ENCODE measurements at regions not wholly inside any gene's neighbourhood (a gene's known extent, or its start where the extent isn't known, plus 50 kb on each side); places are given as distances from the start of the nearest gene placed in this dataset.
"Not testable (repeated sequence)": the region's sequence is repeated elsewhere in the genome, so short reads cannot be mapped to it uniquely, and the experiment has no call there.

DNA sequence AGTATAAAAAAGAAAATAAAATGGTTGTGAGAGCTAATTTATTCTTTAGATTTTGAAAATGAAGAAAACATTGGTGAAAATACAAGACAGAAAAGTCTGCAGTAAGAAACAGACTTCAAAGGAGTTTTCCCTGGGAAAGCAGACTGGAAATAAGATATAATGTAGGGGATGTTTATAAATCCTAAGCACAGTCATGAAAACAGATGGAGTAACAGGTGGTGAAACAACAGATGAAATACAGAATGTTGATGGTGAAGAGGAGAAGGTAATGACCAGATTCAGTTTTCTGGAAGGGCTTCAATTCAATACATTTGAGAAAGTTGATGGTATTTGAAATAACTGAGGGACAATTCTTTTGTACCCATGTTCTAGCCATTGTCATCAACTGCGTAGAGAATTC is 353.9 kb downstream of the CHL1 start:
- intact Hi-C loops (cut with DNase I; ENCODE audit: low total_unique reads) = no loop called here
- Histone ChIP-seq H3K36me3 (no peaks in the 10 kb centered on the region), H3K27me3 (no peaks in the 10 kb centered on the region), H3K9me3 (no peaks in the 10 kb centered on the region), H3K4me1 (no peaks in the 10 kb centered on the region), H3K27ac (no peak overlapping the region), H3K4me3 (no peak overlapping the region)
- WGBS, 5 donors = 89 to 96% (median 89%) methylated on average over 1 of the region's 1 CpG
- DNase-seq = no peak
- TF ChIP-seq EP300 (IDR thresholded peaks at IDR 0.05) (no peak), POLR2AphosphoS5 (IDR thresholded peaks at IDR 0.05) (no peak), POLR2A (IDR thresholded peaks at IDR 0.05) (no peak)
- TF ChIP-seq, protein P1, sequence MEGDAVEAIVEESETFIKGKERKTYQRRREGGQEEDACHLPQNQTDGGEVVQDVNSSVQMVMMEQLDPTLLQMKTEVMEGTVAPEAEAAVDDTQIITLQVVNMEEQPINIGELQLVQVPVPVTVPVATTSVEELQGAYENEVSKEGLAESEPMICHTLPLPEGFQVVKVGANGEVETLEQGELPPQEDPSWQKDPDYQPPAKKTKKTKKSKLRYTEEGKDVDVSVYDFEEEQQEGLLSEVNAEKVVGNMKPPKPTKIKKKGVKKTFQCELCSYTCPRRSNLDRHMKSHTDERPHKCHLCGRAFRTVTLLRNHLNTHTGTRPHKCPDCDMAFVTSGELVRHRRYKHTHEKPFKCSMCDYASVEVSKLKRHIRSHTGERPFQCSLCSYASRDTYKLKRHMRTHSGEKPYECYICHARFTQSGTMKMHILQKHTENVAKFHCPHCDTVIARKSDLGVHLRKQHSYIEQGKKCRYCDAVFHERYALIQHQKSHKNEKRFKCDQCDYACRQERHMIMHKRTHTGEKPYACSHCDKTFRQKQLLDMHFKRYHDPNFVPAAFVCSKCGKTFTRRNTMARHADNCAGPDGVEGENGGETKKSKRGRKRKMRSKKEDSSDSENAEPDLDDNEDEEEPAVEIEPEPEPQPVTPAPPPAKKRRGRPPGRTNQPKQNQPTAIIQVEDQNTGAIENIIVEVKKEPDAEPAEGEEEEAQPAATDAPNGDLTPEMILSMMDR (IDR thresholded peaks at IDR 0.05) = no peak

DNA sequence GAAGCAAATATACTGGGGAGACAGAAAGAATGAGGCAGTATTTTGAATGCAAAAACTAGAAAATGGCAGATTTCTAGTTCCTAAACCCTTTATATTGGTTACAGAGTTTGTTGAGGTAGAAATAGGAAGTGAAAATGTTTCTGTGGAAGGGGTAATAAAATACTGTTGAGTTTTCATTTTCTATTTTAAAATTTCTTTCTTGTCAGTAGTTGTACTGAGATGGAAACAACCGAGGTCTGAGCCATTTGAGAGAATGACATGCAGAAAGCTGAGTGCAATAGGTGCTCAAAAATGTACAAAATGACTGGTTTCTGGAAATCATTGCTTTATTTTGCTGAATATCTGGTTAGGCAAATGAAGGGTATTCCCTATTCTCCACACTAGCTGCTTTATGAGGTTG is 361.4 kb downstream of the CHL1 start:
- Histone ChIP-seq H3K27me3 (no peaks in the 10 kb centered on the region), H3K4me1 (no peaks in the 10 kb centered on the region), H3K4me3 (no peak overlapping the region), H3K27ac (no peak overlapping the region), H3K9me3 (no peaks in the 10 kb centered on the region), H3K36me3 (no peaks in the 10 kb centered on the region)
- TF ChIP-seq, protein P1 (IDR thresholded peaks at IDR 0.05) = no peak
- no peak for TF ChIP-seq EP300 (IDR thresholded peaks at IDR 0.05)
- no peak for DNase-seq
- 36 to 57% (median 49%) methylated on average over 1 of the region's 1 CpG for WGBS, 5 donors
- intact Hi-C loops (cut with DNase I; ENCODE audit: low total_unique reads) = no loop called here

DNA sequence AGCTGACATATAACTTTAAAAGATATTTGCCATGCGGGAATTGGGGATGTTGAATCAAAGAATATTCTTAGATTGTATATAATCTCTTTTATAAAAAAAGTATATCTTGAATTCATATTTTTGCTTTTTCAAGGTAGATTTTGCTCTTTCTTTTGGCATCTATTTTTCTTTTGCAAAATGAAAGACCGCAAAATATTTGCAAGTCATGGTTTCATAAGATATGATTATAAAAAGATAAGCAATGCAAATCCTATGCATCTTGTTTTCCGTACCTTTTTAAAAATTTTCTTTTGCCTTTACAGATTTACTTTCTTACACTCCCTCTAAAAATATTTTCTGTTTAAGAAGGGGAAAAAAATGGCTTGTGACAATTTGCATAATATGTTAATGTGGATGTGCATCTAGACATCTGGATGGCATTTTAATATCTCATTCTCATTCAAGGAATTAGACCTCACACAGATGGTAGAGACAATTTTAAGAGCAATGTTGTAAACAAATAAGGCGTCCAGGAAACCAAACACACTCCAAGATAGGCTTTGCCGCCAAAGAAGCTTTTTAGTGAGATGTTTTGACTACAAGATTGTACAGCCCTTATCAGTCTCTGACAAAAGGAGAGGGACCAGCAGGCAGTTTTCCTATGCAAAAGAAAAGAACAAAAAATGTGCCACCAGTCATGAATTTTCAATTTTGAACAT is 371.1 kb downstream of the CHL1 start:
- WGBS, 5 donors = 54 to 61% (median 56%) methylated on average over 5 of the region's 5 CpGs
- Histone ChIP-seq H3K27ac (no peak overlapping the region), H3K27me3 (no peaks in the 10 kb centered on the region), H3K4me3 (no peak overlapping the region), H3K4me1 (no peaks in the 10 kb centered on the region), H3K9me3 (no peaks in the 10 kb centered on the region), H3K36me3 (no peaks in the 10 kb centered on the region)
- DNase-seq = peak in 1 of 2 donors; percentile 23
- TF ChIP-seq POLR2AphosphoS5 (IDR thresholded peaks at IDR 0.05) (no peak), POLR2A (IDR thresholded peaks at IDR 0.05) (no peak), EP300 (IDR thresholded peaks at IDR 0.05) (no peak)
- intact Hi-C loops (cut with DNase I; ENCODE audit: low total_unique reads) = no loop called here

DNA sequence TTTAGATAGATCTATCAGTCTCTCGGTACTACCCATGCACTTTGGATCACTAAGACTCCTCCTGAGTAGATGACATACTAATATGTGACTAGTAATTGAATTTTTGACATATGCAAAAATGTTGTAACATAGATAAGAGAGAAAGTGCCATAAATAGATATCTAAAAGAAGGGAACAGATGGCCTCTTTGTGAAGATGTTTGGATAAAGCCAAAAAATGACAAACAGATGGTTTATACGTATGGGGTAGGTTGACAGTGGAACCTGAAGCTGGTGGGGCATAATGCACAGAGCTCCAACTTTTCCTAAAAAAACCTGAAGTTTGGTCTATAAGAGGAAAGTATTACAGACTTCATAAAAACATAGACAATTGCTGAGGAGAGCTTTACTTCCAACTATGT is 383.0 kb downstream of the CHL1 start:
- DNase-seq; H3K4me1 ChIP-seq; H3K9me3 ChIP-seq; H3K36me3 ChIP-seq; H3K27me3 ChIP-seq; H3K27ac ChIP-seq; intact Hi-C loops (cut with DNase I; ENCODE audit: low total_unique reads); H3K4me3 ChIP-seq: not testable (repeated sequence)
- WGBS, 5 donors = 64 to 89% (median 77%) methylated on average over 2 of the region's 2 CpGs

DNA sequence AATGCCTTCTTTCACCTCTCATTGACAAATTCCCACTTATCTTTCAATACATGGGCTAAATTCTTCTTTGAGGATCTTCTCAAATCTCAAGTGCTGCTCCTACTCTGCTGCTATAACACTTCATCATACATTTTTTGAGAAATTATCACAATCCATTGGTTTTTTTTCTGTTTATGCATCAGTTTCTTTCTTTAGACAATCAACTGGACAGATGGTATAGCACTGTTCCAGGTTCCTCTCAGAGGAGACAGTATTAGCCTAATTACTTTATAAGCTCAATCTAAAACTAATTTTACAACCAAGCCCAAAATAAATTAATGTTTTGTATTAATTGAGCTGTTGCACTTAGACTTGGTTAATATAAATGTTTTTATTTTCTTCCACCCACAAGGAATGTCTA is 392.5 kb downstream of the CHL1 start:
- DNase-seq; H3K27me3 ChIP-seq; H3K27ac ChIP-seq; H3K9me3 ChIP-seq; H3K36me3 ChIP-seq; H3K4me1 ChIP-seq; H3K4me3 ChIP-seq; intact Hi-C loops (cut with DNase I; ENCODE audit: low total_unique reads): not testable (repeated sequence)

DNA sequence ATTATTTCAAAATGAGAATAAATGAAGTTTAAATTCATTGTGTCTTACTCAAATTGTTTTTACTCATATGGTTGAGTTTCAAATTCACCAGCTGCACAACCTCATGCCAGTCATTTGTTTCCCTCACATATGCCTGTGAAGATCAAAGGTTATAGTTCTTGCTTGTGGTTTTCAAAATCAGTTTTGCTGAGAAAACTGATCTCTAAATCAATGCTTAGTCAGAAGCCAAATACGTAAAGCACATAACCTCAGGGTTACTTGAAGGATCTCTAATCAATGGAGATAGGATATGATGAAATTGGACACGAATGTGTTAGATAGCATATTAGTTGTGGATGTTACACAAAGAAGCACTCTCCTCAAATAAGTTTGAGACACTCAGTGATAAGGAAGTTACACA is 400.7 kb downstream of the CHL1 start:
- H3K9me3 ChIP-seq; DNase-seq; H3K36me3 ChIP-seq; H3K27me3 ChIP-seq; H3K4me1 ChIP-seq; H3K27ac ChIP-seq; H3K4me3 ChIP-seq; intact Hi-C loops (cut with DNase I; ENCODE audit: low total_unique reads): not testable (repeated sequence)
- 25 to 34% (median 27%) methylated on average over 2 of the region's 2 CpGs for WGBS, 5 donors

DNA sequence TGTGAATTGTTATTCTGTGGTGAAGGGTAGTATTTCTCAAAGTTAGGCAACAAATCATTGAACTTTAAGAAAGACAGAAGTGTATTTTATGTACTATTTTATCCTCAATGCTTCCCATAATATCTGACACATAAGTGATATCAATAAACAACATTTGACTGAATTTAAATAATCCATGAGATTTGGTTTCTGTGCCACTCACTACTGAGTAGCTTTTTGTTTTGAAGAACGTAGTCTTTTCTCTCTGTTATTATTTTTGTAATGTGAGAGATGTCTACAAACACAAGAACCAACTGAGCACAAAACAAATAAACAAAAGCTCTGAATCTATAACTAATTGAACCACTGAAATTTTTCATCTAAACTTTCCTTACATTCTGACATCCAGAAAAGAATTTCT is 401.2 kb downstream of the CHL1 start:
- intact Hi-C loops (cut with DNase I; ENCODE audit: low total_unique reads); H3K27me3 ChIP-seq; DNase-seq; H3K36me3 ChIP-seq; H3K4me1 ChIP-seq; H3K4me3 ChIP-seq; H3K27ac ChIP-seq; H3K9me3 ChIP-seq: not testable (repeated sequence)
- WGBS, 5 donors = 27 to 52% (median 44%) methylated on average over 1 of the region's 1 CpG

DNA sequence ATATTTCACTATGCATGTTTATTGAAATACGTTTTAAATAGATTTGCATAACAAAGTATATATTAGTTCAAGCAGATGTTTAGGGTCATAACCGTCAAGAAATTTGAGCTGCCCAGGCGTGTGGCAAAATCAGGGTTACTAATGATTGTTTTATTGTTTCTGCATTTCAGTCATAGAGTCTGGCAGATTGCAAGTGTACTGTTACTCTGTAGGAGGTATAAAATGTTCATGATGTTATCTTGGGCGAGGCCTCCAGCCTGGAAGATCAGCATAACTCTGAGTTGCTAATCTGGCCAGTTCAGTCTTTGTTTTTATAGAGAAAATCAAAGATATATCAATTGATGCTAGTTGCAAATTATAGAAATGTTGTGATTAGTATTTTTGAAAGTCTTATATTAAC is 410.9 kb downstream of the CHL1 start:
- H3K36me3 ChIP-seq; H3K9me3 ChIP-seq; H3K27me3 ChIP-seq; H3K27ac ChIP-seq; intact Hi-C loops (cut with DNase I; ENCODE audit: low total_unique reads); H3K4me3 ChIP-seq; DNase-seq; H3K4me1 ChIP-seq: not testable (repeated sequence)
- 59 to 68% (median 60%) methylated on average over 4 of the region's 4 CpGs for WGBS, 5 donors
